Mesendoderm (in vitro differentiated cells): ENCODE measurements at regions not wholly inside any gene's neighbourhood (a gene's known extent, or its start where the extent isn't known, plus 50 kb on each side); places are given as distances from the start of the nearest gene placed in this dataset.

Experiments used
- DNase-seq: peaks from one replicate; pipeline ENCODE4 v3.0.0; 2013
- H2AK5ac ChIP-seq: 2 replicates; pipeline ENCODE4 v1.6.1; 2013; ENCODE audit warnings: low read length, inconsistent platforms
- H2BK120ac ChIP-seq: 2 replicates; pipeline ENCODE4 v1.6.1; 2013; ENCODE audit warnings: low read depth, mild to moderate bottlenecking, low read length, moderate library complexity, mixed read lengths
- H2BK15ac ChIP-seq: replicated peaks from 2 replicates; pipeline ENCODE4 v1.6.1; 2013; ENCODE audit warnings: low read depth, mild to moderate bottlenecking, moderate library complexity
- H2BK5ac ChIP-seq: 2 replicates; pipeline ENCODE4 v1.6.1; 2013; ENCODE audit warnings: low read length, inconsistent platforms
- H3K18ac ChIP-seq: 2 replicates; pipeline ENCODE4 v1.6.1; 2013; ENCODE audit warnings: mild to moderate bottlenecking, low read length, mixed read lengths
- H3K23ac ChIP-seq: one replicate; pipeline ENCODE4 v1.6.1; 2013; ENCODE audit warnings: low read length
- H3K27ac ChIP-seq: 2 replicates; pipeline ENCODE4 v1.5.1; 2013; ENCODE audit warnings: low read depth, mild to moderate bottlenecking, inconsistent platforms, low read length, moderate library complexity
- H3K27me3 ChIP-seq: 2 replicates; pipeline ENCODE4 v1.6.1; 2013; ENCODE audit warnings: low read length, control low read depth, mild to moderate bottlenecking, inconsistent platforms; ENCODE audit not compliant: insufficient read depth, poor library complexity
- H3K36me3 ChIP-seq: 2 replicates; pipeline ENCODE4 v1.6.1; 2013; ENCODE audit warnings: low read length, inconsistent platforms; ENCODE audit not compliant: control insufficient read depth, insufficient read depth
- H3K4ac ChIP-seq: one replicate; pipeline ENCODE4 v1.6.1; 2013; ENCODE audit warnings: low read depth, mild to moderate bottlenecking, low read length, moderate library complexity
- H3K4me1 ChIP-seq: 2 replicates; pipeline ENCODE4 v1.6.1; 2013; ENCODE audit warnings: low read depth, low read length, inconsistent platforms; ENCODE audit not compliant: control insufficient read depth
- H3K4me2 ChIP-seq: 2 replicates; pipeline ENCODE4 v1.6.1; 2013; ENCODE audit warnings: low read length
- H3K4me3 ChIP-seq: 2 replicates; pipeline ENCODE4 v1.5.1; 2013; ENCODE audit warnings: mild to moderate bottlenecking, low read length
- H3K56ac ChIP-seq: one replicate; pipeline ENCODE4 v1.6.1; 2013; ENCODE audit warnings: low read length
- H3K79me1 ChIP-seq: 2 replicates; pipeline ENCODE4 v1.6.1; 2013; ENCODE audit warnings: low read length, inconsistent platforms
- H3K79me2 ChIP-seq: 2 replicates; pipeline ENCODE4 v1.6.1; 2013; ENCODE audit warnings: mild to moderate bottlenecking, low read length; ENCODE audit not compliant: control insufficient read depth, insufficient read depth
- H3K9ac ChIP-seq: 2 replicates; pipeline ENCODE4 v1.6.1; 2013; ENCODE audit warnings: low read length, inconsistent platforms
- H4K5ac ChIP-seq: one replicate; pipeline ENCODE4 v1.6.1; 2013; ENCODE audit warnings: low read length
- H4K8ac ChIP-seq: one replicate; pipeline ENCODE4 v1.6.1; 2013; ENCODE audit warnings: low read depth, mild to moderate bottlenecking, control low read depth, low read length, moderate library complexity
- WGBS: extraction: QIAGEN DNeasy Blood & Tissue Kit; methylation state at CpG from one replicate; pipeline ENCODE4 v1.1.7; 2013; ENCODE audit warnings: low lambda C conversion rate, missing lambda C conversion rate; ENCODE audit not compliant: insufficient coverage; ENCODE audit errors: extremely low coverage; 5-methylcytosine and 5-hydroxymethylcytosine counted together

DNA sequence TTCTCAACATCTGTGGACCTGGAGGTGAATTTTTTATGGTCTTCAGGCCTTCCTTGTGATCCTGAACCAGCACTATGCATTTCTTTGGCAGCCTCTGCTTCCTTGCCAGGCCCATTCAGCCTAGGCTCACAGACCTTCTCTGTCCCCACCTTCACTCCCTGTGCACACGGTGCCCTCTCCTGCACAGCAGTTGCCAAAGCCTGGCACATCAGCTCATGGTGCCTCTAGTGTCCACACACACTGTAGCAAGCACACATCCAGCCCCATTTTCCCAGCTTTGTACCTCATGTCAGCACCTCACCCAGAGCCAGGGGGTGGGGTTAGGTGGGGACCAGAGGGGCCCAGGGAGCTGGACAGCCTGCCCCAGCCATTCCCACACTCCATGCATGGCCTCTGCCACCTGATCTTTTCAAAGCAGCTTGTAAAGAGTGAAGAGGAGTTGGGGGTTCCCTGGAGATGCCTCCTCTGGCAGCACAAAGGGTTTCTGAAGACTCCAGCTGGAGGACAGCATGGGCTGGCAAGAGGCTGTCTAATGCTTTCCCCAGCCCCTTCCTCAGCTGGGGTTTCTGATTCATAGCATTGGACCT lies 57.9 kb upstream of the TMEM72 start:
- H4K5ac ChIP-seq: no peak overlapping the region
- no peak overlapping the region for H2BK15ac ChIP-seq
- H2AK5ac ChIP-seq: no peak overlapping the region
- no peak overlapping the region for H3K56ac ChIP-seq
- H3K79me1 ChIP-seq: no peaks in the 10 kb centered on the region
- H3K27ac ChIP-seq: no peak overlapping the region
- H3K4ac ChIP-seq: no peak overlapping the region
- no peak overlapping the region for H3K4me3 ChIP-seq
- H4K8ac ChIP-seq: no peak overlapping the region
- H3K27me3 ChIP-seq: no peaks in the 10 kb centered on the region
- no peak overlapping the region for H3K4me2 ChIP-seq
- no peak overlapping the region for H2BK5ac ChIP-seq
- H2BK120ac ChIP-seq: no peak overlapping the region
- H3K79me2 ChIP-seq: no peaks in the 10 kb centered on the region
- no peaks in the 10 kb centered on the region for H3K36me3 ChIP-seq
- peaks cover 4% of the 10 kb centered on the region for H3K4me1 ChIP-seq
- no peak overlapping the region for H3K18ac ChIP-seq
- WGBS: no CpG with 5 or more reads among the region's 1 CpG
- DNase-seq: no peak
- no peak overlapping the region for H3K23ac ChIP-seq
- no peak overlapping the region for H3K9ac ChIP-seq

DNA sequence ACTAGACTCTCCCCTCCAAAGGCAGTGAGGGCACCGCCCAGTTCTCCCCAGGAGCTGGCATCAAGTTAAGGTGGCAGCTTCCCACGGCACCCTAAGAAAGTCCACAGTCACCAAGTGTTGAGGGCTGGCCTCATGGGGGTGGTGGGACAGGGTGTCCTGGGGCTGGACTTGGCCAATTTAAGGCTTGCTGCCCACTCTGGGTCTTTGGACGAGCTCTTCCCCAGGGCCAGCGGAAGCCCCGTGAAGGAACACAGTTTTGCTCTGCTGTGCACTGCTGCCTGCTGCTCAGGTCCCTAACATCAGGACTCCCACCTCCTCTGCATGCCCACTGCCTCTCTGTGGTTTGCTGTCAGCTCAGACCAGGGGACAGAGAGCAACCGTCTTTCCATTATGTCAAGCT lies 57.3 kb upstream of the TMEM72 start:
- no peak overlapping the region for H3K18ac ChIP-seq
- H3K9ac ChIP-seq: no peak overlapping the region
- WGBS: no CpG with 5 or more reads among the region's 6 CpGs
- H3K4ac ChIP-seq: no peak overlapping the region
- DNase-seq: no peak
- peaks cover 4% of the 10 kb centered on the region for H3K4me1 ChIP-seq
- H3K23ac ChIP-seq: no peak overlapping the region
- no peaks in the 10 kb centered on the region for H3K79me2 ChIP-seq
- H2AK5ac ChIP-seq: no peak overlapping the region
- H3K79me1 ChIP-seq: no peaks in the 10 kb centered on the region
- H2BK5ac ChIP-seq: no peak overlapping the region
- H3K36me3 ChIP-seq: no peaks in the 10 kb centered on the region
- H3K27ac ChIP-seq: no peak overlapping the region
- no peak overlapping the region for H4K5ac ChIP-seq
- no peak overlapping the region for H3K4me3 ChIP-seq
- no peak overlapping the region for H2BK120ac ChIP-seq
- H3K27me3 ChIP-seq: no peaks in the 10 kb centered on the region
- H2BK15ac ChIP-seq: no peak overlapping the region
- no peak overlapping the region for H4K8ac ChIP-seq
- H3K56ac ChIP-seq: no peak overlapping the region
- no peak overlapping the region for H3K4me2 ChIP-seq

DNA sequence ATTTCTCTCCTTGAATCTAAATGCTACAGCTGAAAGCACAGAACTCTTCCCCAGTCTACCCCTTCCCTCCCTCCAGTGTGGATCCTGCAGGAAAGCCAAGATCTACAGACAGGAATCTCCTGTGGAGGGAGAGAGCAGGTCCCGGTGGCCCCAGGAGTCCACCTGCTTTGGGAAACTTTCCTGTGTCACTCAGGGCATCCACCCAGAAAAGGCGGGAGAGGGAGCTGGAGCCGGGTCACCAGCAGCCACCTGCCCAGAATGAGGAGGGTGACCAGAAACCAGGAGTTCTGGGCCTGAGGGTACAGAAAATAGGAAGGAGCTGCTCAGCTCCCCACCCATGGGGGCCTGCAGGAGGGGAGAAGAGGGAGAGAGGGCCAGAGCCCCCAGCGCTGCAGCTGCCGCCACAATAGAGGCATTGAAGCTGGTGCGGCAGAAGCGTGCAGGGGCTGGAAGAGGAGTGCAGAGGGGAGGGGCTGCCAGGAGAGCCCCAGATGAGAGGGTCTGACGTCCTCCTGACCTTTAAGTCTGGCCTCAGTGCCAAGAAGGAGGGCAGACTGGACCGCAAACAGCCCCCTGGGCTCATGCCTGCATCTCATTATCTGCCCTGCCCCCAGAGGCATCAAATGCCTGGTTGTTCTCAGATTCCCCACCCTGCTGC lies 56.3 kb upstream of the TMEM72 start:
- DNase-seq: no peak
- H3K27ac ChIP-seq: no peak overlapping the region
- H2AK5ac ChIP-seq: no peak overlapping the region
- H3K79me1 ChIP-seq: no peaks in the 10 kb centered on the region
- H3K4me1 ChIP-seq: peaks cover 4% of the 10 kb centered on the region
- no peak overlapping the region for H2BK120ac ChIP-seq
- no peak overlapping the region for H3K18ac ChIP-seq
- H3K79me2 ChIP-seq: no peaks in the 10 kb centered on the region
- no peak overlapping the region for H2BK15ac ChIP-seq
- H3K4ac ChIP-seq: no peak overlapping the region
- no CpG with 5 or more reads among the region's 9 CpGs for WGBS
- H3K23ac ChIP-seq: no peak overlapping the region
- H3K27me3 ChIP-seq: no peaks in the 10 kb centered on the region
- H4K5ac ChIP-seq: no peak overlapping the region
- no peak overlapping the region for H3K4me2 ChIP-seq
- H2BK5ac ChIP-seq: no peak overlapping the region
- H3K4me3 ChIP-seq: no peak overlapping the region
- H3K56ac ChIP-seq: no peak overlapping the region
- no peaks in the 10 kb centered on the region for H3K36me3 ChIP-seq
- H4K8ac ChIP-seq: no peak overlapping the region
- no peak overlapping the region for H3K9ac ChIP-seq

DNA sequence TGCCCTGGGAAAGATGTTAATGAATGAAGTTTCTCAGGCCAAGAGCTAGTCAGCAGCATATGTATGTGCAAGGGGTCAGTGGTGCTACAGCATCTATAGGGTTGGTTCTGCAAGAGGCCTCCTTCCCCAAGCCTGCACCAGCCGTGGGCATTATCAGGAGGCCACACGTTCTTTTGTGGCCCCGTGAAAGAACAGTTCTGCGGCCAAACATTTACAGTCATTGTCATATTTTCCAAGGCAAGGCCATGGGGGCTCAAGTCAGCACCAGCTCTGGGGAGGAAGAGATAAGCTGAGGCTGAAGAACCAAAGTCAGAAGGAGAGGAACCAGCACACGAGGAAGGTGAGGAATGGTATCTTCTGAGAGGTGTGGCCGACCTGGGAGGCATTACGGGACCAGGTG lies 54.4 kb upstream of the TMEM72 start:
- DNase-seq: no peak
- no peak overlapping the region for H4K5ac ChIP-seq
- no peak overlapping the region for H3K4me3 ChIP-seq
- H3K23ac ChIP-seq: no peak overlapping the region
- H3K18ac ChIP-seq: no peak overlapping the region
- no peak overlapping the region for H3K4me2 ChIP-seq
- H3K27ac ChIP-seq: no peak overlapping the region
- no peak overlapping the region for H2AK5ac ChIP-seq
- no peak overlapping the region for H3K4ac ChIP-seq
- no peak overlapping the region for H2BK5ac ChIP-seq
- no peak overlapping the region for H3K9ac ChIP-seq
- no peak overlapping the region for H3K56ac ChIP-seq
- H3K27me3 ChIP-seq: no peaks in the 10 kb centered on the region
- H2BK15ac ChIP-seq: no peak overlapping the region
- no peak overlapping the region for H4K8ac ChIP-seq
- H3K36me3 ChIP-seq: no peaks in the 10 kb centered on the region
- no peaks in the 10 kb centered on the region for H3K79me1 ChIP-seq
- no CpG with 5 or more reads among the region's 7 CpGs for WGBS
- H2BK120ac ChIP-seq: no peak overlapping the region
- peaks cover 9% of the 10 kb centered on the region for H3K4me1 ChIP-seq
- H3K79me2 ChIP-seq: no peaks in the 10 kb centered on the region

DNA sequence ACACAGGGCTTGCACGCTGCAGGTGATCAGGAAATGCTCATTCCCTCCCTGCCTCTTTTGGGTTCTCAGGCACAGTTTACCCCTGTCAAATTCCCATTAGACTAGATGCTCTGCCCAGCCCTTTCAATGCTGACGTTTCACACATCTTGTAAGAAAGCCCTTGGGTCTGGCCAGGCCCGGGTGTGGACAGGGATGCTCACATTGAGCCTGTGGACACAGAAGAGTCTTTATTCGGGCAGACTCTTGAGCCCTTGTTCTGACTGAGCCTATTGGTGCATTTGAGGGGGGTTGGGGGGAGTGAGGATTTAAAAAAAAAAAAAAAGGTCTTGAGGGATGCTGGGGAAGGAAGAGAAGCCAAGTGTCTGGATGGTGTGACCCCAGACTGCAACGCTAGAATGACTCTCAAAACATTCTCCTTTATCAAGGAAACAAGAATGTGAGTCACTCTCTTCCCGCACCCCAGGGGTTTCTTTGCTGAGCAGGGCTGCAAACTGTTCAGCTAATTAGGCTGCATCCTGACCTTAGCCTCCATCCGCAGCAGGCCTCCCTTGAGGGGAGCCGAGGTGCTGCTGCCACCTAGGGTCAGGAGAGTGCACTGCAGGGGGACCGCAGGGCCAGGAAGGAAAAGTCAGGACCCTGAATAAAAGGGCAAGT lies 53.6 kb upstream of the TMEM72 start:
- H3K23ac ChIP-seq: no peak overlapping the region
- peaks cover 9% of the 10 kb centered on the region for H3K4me1 ChIP-seq
- no peak overlapping the region for H3K4me3 ChIP-seq
- no peak overlapping the region for H3K18ac ChIP-seq
- no peak overlapping the region for H2BK15ac ChIP-seq
- H3K27me3 ChIP-seq: no peaks in the 10 kb centered on the region
- H3K4me2 ChIP-seq: no peak overlapping the region
- H3K56ac ChIP-seq: no peak overlapping the region
- no peaks in the 10 kb centered on the region for H3K79me1 ChIP-seq
- DNase-seq: peak; percentile 97
- H3K27ac ChIP-seq: no peak overlapping the region
- no peaks in the 10 kb centered on the region for H3K36me3 ChIP-seq
- no peak overlapping the region for H4K5ac ChIP-seq
- H3K4ac ChIP-seq: no peak overlapping the region
- H2AK5ac ChIP-seq: peak overlapping the region; percentile 78
- no peak overlapping the region for H2BK120ac ChIP-seq
- H3K79me2 ChIP-seq: no peaks in the 10 kb centered on the region
- WGBS: no CpG with 5 or more reads among the region's 9 CpGs
- H4K8ac ChIP-seq: no peak overlapping the region
- H3K9ac ChIP-seq: no peak overlapping the region
- no peak overlapping the region for H2BK5ac ChIP-seq
